ENCODE measurements at regions not wholly inside any gene's neighbourhood (a gene's known extent, or its start where the extent isn't known, plus 50 kb on each side); places are given as distances from the start of the nearest gene placed in this dataset.
A peak's percentile ranks its signal among the peaks of the same experiment; 100 is the strongest.

GRCh38 chr10:75347186-75347585 lies 54.4 kb downstream of the ZNF503 start:
- no peak for DNase-seq

GRCh38 chr10:75345738-75346137 lies 55.8 kb downstream of the ZNF503 start:
- DNase-seq = no peak

GRCh38 chr10:75344170-75344569 lies 57.4 kb downstream of the ZNF503 start:
- DNase-seq = no peak

- no peak for DNase-seq
These were observed 59.2 kb downstream of the ZNF503 start for GRCh38 chr10:75342397-75342796.

GRCh38 chr10:75335983-75336382 lies 65.6 kb downstream of the ZNF503 start:
- DNase-seq = no peak

DNA sequence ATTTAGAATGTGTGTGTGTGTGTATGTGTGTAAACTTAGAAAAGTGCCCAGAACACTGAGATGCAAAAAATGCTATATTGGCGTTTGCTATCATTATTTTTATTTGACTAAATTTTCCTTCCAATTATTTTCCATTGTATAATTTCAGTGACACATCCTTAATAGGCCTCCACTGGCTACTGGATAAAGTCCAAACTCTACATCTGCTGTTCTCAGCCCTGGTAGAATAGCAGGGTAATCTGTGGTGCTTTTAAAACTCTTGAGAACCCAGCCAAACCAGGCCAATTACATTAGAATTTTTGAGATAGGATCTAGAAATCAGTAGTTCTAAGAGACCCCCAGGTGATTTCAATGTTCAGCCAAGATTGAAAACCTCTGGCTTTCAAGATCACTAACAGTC lies 66.4 kb downstream of the ZNF503 start:
- DNase-seq = no peak

- DNase-seq = no peak
These were observed 66.8 kb downstream of the ZNF503 start for GRCh38 chr10:75334720-75335119.

DNA sequence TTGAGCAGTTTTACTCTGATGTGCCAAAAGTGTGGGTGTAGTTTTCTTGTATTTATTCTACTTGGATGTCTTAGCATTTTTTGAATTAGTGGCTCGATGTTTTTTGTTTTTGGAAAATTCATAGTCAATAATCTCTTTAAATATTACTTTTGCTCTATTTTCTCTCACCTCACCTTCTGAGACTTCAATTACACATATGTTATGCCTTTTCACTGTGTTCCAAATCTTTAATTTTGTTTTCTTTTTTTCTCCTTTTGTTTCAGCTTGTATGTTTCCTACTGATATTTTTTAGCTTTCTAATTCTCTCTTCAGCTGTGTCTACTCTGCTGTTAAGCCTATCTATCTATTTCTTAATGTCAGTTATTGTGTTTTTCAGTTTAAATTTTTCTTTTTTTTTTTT lies 69.5 kb downstream of the ZNF503 start:
- no peak for DNase-seq

- DNase-seq = no peak
These were observed 70.5 kb downstream of the ZNF503 start for GRCh38 chr10:75331081-75331480.

- no peak for DNase-seq
These were observed 72.3 kb downstream of the ZNF503 start for GRCh38 chr10:75329190-75329745.

DNA sequence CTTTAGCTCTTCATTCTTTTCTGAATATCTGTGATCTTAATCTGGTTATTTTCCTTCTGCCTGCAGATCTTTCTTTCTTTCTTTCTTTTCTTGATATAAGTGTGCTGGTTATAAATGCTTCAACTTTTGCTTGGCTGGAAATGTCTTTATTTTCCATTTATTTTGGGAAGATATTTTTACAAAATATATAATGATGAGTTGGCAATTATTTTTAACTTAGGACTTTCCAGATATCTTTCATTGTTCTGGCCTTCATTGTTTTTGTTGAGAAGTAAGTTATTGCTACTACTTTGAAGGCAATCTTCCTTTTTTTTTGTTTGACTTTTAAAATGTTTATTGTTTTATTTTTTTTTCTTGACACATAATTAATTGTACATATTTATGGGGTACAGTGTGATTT lies 75.3 kb downstream of the ZNF503 start:
- DNase-seq = no peak

DNA sequence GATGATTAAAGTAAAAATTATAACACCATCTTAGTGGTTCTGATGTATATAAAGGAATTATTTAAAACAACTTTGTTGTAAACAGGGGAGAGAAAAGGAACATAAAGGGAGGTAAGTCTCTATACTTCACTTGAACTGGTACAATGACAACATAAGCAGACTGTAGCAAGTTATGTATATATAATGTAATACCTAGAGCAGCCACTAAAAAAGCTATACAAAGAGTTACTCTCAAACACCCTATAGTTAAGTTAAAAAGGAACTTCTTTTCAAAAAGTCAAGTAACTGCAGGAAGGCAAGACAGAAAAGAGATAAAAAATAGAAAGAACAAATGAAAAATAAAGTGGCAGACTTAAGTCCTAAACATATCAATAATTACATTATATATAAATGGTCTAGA lies 82.3 kb downstream of the ZNF503 start:
- no peak for DNase-seq

GRCh38 chr10:75314570-75314969 lies 78.8 kb upstream of the COMTD1 start:
- no peak for DNase-seq

- DNase-seq = no peak
These were observed 76.7 kb upstream of the COMTD1 start for GRCh38 chr10:75312440-75312839.

DNA sequence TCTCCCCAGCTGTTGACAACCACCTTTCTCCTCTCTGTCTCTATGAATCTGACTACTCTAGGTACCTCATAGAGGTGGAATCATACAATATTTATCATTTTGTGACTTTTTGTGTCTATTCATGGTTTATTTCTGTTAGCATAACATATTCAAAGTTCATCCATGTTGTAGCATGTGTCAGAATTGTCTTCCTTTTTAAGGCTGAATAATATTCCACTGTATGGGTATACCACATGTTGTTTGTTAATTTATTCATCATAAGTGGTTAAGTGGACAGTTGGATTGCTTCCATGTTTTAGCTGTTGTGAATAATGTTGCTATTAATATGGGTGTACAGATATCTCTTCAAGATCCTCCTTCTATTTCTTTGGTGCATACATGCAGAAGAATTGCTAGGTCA lies 69.9 kb upstream of the COMTD1 start:
- no peak for DNase-seq

DNA sequence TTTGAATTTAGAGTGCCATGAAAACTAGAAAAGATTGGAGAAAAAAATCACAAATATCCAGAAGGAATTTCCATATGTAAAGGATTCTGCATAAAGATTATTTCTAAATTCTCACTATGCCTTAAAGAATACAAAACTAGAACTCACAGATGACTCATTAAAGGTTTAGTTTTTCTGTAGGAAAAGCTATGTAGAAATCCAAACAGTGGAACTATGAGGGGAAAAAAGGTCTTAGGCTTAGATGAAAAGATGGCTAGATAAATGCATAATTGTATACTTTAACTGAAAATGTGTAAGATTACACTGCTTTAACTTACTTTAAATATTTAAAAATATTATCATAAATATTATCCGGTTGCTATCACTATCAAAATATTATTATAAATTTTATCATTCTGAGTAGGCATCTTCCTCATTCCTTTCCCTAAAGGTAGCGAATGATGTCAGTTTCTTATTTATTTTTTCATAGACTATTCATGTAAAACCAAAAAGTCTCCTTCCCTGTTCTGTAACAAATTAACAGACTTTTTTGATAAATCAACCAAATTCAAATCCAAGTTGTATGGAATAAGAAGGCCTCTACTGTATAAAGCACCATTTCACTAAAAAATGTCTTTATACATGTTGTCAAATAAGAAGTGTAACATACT lies 69.1 kb upstream of the COMTD1 start:
- DNase-seq = no peak

GRCh38 chr10:75304313-75304712 lies 68.6 kb upstream of the COMTD1 start:
- no peak for DNase-seq

DNA sequence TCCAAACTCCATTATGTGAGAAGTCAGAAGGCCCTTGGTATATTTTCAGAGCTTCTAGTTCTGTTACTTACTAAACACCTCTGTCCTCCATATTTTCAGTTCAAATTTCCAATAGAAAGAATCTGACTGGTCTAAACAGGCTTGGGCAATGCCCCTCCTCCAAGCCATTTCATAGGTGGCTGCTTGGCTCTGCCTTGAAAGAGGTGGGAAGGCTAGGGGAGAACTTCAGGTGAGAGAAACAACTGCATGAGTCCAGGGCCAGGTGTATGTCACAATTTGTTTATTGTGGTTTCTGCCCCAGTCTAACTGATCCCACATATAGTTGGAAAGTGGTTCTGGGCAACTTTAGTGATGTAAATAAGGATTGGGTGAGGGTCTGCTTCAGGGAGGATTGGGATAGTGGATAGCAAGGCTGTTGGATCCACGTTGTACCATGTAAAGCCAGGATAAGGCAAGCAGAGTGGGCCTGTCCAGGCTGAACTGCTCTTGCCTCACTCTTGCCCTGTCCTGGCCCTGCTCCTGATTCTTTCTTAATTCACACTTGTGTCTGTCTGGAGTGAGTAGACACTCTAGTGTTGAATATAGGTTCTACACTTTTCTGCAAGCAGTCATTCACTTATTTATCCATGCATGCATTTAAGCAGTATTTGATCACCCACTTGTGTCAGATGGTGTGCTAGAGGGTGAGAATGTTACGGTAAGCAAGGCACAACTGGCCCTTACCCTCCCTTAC lies 67.5 kb upstream of the COMTD1 start:
- no peak for DNase-seq

DNA sequence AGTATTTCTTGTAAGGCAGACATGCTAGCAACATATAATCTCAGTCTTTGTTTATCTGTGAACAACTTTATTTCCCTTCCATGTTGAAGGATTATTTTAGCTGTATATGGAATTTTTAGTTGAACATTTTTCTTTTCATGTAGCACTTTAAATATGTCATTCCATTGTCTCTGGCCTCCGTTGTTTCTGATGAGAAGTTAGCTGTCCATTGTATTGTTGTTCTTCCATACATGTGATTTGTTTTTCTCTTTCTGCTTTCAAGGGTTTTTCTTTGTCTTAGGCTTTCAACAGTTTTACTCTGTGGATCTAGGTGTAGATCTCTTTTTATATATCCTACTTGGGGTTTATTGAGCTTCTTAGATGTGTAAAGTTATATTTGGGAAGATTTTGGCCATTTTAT lies 66.3 kb upstream of the COMTD1 start:
- DNase-seq = no peak

- DNase-seq = no peak
These were observed 61.4 kb upstream of the COMTD1 start for GRCh38 chr10:75297021-75297599.

DNA sequence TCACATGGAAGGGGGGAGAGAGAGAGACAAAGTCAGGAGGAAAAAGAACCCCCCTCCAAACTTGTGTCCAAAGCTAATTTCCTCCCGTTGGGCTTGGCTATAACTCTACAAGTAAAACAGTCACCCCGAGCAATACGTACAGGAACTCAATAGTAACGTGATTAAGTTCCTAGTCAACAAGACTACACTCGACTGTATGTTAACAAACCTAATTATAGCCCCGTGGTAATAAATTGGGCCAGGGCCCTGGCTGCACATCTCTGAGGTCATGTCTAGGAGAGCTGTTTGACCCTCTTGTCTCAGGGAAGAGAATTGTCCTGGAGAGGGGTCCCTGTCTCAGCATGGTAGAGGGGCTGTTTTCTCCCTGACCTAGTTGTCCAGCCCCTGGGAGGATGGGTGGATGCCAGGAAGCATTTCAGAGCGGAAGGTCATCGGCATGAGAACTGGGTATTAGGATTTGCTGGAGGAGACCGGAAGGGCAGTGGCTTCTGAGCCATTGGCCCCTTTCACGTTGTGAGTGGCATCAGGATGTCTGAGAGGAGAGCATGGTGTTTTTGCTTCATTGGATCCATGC lies 60.2 kb upstream of the COMTD1 start:
- DNase-seq = no peak

DNA sequence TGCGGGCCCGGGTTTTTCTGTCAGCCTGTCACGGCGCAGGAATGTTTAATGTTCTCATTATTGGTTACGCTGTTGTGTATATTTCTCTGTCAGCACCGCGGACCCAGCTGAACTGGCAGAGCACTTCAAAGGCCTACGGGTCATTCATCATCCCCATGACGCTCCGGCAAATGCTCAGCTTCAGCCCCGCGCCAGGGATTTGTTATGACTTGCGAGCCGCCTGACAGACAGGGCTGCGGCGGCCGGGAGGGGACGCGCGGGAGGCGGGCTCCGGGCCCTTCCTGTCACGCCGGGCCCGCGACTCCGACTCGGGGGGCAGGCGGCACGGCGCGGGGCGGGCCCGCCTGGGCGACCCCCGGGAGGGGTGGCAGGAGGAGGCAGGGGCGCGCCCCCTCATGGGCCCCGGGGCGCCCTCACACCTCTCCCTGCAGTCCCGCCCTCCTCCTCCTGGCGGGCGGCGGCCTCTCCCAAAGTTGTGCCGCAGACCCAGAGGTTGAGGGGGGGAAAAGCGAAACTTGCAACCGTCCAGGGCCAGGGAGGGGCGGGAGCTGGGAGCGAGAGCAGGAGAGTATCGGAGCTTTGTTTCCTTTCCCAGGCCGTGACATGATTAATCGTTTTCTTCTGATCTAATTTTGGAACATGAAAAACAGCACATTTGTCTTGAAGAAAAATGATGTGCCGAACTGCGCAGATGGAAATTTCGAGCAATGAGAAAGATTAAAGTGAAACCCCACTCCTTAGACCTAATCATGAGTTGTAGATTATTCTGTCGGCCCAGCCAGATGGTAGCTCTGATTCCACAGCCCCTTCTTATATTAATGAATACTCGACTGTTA lies 59.3 kb upstream of the COMTD1 start:
- peak; percentile 11 for DNase-seq

DNA sequence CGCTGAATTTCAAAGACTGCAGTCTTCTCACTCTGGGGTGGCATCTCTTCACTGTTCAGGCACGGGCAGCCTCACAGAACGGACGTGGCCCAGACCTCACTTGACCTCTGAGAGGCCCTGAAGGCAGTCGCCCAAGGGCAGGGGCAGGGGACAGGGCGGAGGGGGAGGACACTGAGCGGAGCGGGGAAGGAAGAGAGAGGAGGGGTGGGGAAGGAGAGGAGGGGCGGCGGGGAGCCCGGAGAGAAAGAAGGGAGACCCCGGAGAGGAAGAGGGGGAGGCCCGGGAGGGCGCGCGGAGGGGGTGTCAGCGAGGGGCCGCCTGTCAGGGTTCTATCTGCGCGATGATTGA lies 58.7 kb upstream of the COMTD1 start:
- no peak for DNase-seq

All from KG1 (cell line).